ENCODE measurements at regions not wholly inside any gene's neighbourhood (a gene's known extent, or its start where the extent isn't known, plus 50 kb on each side); places are given as distances from the start of the nearest gene placed in this dataset.

- no peak overlapping the region for H3K27ac ChIP-seq
- no peak for TF ChIP-seq CTCF (conservative IDR thresholded peaks at IDR 0.05)
- no peak for TF ChIP-seq ZFX (IDR thresholded peaks at IDR 0.05)
Observed at GRCh38 chr3:110773413-110773954, 298.1 kb upstream of the NECTIN3 start.

GRCh38 chr3:110774496-110775265 lies 296.9 kb upstream of the NECTIN3 start:
- TF ChIP-seq ZFX (IDR thresholded peaks at IDR 0.05) (no peak), CTCF (conservative IDR thresholded peaks at IDR 0.05) (no peak)
- no peak overlapping the region for H3K27ac ChIP-seq

GRCh38 chr3:110779581-110779980 lies 292.0 kb upstream of the NECTIN3 start:
- no peak overlapping the region for H3K27ac ChIP-seq
- TF ChIP-seq CTCF (conservative IDR thresholded peaks at IDR 0.05), result no peak
- no peak for TF ChIP-seq ZFX (IDR thresholded peaks at IDR 0.05)

GRCh38 chr3:110783541-110783940 lies 288.1 kb upstream of the NECTIN3 start:
- H3K27ac ChIP-seq, result no peak overlapping the region
- TF ChIP-seq ZFX (IDR thresholded peaks at IDR 0.05), result no peak
- TF ChIP-seq CTCF (conservative IDR thresholded peaks at IDR 0.05), result no peak

- no peak overlapping the region for H3K27ac ChIP-seq
- no peak for TF ChIP-seq CTCF (conservative IDR thresholded peaks at IDR 0.05)
- no peak for TF ChIP-seq ZFX (IDR thresholded peaks at IDR 0.05)
Observed at GRCh38 chr3:110788794-110789193, 282.8 kb upstream of the NECTIN3 start.

GRCh38 chr3:110789315-110789714 lies 282.3 kb upstream of the NECTIN3 start:
- H3K27ac ChIP-seq, result no peak overlapping the region
- no peak for TF ChIP-seq ZFX (IDR thresholded peaks at IDR 0.05)
- no peak for TF ChIP-seq CTCF (conservative IDR thresholded peaks at IDR 0.05)

GRCh38 chr3:110790631-110791030 lies 281.0 kb upstream of the NECTIN3 start:
- no peak for TF ChIP-seq ZFX (IDR thresholded peaks at IDR 0.05)
- H3K27ac ChIP-seq, result no peak overlapping the region
